GM19193 (cell line): ENCODE measurements at regions not wholly inside any gene's neighbourhood (a gene's known extent, or its start where the extent isn't known, plus 50 kb on each side); places are given as distances from the start of the nearest gene placed in this dataset.

Experiments used
- POLR2A ChIP-seq: IDR thresholded peaks from 4 replicates; pipeline ENCODE4 v1.6.1; 2011; ENCODE audit not compliant: insufficient read depth, insufficient read length; ENCODE audit errors: extremely low read depth

GRCh38 chr4:110975338-110975737, 352.5 kb upstream of the PITX2 start:
- no peak for TF ChIP-seq POLR2A

DNA sequence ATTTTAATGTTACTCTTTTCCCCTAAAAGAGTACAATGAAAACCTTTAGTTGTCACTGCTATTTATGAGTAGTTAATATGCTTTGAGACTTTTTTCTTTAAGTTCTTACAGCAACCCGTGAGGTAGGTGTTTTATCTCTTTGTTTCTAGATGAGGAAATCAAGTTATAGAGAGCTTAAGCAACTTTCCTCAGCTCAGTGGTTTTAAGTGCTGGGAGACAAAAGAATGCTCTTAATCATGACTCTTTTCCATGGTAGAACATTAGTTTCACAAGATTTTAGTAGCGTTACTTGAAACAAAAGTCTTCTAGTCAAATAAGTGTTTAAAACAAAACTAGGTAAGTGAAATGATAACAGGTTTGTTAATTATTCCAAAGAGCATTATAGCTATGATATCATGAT, 354.7 kb upstream of the PITX2 start:
- no peak for TF ChIP-seq POLR2A

DNA sequence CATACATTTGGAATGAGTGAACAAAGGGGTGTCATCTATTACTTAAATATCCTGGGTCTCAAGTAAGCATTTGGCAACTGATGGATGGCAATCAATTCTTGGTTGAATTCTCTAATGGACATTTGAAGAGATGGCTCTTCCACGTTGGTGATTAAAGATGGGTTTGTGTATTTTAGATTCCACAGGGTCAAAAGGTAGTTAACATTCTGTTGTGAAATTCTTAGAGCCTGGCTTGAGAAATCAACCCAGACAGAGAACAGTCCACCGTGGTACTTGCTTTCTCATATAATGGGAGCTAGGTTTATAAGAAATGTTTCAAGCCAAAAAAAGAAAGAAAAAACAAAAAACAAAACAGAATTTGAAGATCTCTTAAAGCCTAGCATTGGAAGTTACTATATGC, 355.9 kb upstream of the PITX2 start:
- TF ChIP-seq POLR2A = no peak

DNA sequence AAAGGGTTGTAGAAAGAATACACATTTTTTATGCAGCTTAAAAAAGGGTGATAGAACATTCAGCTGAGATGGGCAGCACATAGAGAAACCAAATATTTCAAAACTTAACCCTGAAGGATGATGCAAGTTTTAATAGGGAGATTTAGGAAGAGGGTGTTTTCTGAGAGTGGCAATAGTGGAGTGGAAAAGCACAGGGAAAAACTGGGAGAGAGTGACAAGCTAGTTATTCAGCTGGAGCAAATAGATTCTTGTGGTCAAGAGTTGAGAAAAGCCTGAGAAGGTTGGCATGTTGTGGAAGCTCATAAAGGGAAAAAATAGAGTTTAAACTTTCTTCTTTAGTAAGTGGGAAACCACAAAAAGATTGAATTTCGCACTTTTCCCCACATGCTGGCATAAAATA, 359.6 kb upstream of the PITX2 start:
- TF ChIP-seq POLR2A = no peak

DNA sequence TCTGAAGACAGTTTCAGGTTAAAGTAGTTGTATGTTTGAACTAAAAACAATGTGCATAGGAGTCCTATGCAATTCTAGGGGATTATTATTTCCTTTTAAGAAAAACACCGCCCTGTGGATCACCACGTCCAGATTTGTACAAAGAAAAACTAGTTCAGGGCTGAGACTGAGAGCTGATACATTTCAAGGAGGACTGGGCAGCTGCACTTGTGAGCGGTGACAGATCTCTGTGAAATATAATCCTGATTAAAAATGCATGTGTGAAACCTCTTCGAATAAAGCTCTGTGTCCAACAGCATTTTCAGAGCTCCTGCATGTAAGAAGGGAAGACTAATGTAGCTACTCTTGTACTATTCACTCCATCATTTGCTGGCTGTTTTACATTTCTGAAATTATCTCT, 365.8 kb upstream of the PITX2 start:
- no peak for TF ChIP-seq POLR2A

DNA sequence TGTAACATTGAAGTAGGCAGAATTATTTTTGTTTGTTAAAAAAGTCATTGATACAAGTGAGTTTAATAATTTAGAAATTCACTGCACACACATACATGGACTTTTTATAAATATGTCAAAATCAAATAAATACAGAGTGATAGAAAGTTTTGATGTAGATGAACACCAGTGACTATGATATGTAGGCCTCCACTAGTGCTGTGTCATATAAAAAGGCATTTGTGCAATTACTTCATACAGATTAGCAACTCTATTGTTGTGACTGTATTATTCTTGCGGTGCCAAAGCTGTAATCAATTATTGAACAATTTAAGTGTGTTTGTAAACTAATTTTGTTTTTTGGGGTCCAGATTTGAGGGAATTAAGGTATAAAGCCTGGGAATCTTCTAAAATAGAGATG, 366.2 kb upstream of the PITX2 start:
- no peak for TF ChIP-seq POLR2A

DNA sequence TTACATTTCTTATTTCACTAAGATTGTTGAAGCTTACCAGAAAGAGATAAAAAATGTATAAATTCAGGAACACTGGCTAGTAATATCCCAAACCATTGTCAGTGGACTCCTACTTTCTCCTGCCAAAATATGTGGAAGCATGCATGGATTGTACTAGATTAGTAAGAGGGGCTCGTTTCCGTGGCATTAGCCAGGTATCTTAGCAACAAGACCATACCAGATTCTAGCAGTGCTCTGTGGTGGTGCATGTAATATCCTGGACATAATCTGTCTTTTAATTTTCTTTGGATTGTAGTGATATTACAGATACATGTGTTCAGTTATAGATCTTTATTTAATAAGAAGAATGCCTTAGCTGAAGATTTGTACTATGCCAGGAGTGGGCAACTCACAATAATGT, 371.9 kb upstream of the PITX2 start:
- TF ChIP-seq POLR2A = no peak

DNA sequence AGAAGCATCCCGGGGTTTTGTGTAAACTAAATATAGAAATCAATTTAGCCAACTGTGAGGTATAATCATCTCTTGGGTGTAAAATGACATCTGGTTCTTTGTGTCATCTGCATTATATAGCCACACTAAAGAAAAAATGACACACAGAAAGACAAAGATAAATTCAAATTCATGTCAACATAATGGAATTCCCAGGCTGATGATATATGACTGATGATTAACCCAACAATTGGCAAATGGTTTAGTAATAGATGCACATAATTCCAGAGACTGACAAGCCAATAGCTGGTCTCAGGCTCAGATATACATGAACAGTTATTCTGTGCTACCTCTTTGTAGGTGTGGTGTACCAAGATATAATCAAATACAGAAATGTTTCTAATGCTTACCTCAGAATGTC, 375.4 kb upstream of the PITX2 start:
- no peak for TF ChIP-seq POLR2A

DNA sequence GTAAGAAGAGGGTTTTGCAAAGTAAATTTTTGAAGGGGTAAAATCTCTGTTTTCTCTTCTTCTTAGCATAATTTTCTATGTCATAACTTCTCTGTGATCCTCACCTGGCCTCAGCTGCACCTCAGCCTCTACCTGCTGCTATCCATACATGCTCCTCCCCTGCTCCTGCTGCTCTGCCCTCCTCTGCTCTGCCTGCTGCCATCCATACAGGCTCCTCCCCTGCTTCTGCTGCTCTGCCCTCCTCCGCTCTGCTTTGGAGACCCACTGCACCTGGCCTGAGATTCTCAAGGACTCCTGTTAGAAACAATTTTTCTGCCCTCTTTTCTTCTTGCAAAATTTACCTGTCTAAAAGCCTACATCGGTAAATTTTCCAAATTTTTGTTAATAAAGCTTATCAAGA, 388.6 kb upstream of the PITX2 start:
- no peak for TF ChIP-seq POLR2A

GRCh38 chr4:111013846-111014245, 391.0 kb upstream of the PITX2 start:
- TF ChIP-seq POLR2A = no peak

DNA sequence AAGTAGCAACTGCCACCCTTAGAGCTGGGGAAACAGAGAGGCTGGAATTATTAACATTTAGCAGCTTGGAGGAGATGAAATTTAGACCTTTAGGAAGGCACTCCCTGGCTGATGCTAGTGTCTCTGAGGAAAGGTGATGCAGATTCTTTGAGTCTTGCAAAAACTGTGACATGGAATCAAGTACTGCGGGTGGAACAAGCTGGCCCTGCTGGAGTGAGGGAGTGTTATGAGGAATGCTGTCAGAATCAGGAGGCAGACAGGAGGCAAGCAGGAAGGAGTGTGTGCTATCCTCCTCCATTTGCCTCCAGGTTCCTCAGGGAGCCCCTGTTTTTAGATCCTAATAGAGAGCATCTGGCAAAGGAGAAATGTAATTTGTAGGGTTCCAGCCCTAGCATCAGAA, 391.7 kb upstream of the PITX2 start:
- TF ChIP-seq POLR2A = no peak

- no peak for TF ChIP-seq POLR2A
Observed at GRCh38 chr4:111016416-111016815, 393.5 kb upstream of the PITX2 start.

DNA sequence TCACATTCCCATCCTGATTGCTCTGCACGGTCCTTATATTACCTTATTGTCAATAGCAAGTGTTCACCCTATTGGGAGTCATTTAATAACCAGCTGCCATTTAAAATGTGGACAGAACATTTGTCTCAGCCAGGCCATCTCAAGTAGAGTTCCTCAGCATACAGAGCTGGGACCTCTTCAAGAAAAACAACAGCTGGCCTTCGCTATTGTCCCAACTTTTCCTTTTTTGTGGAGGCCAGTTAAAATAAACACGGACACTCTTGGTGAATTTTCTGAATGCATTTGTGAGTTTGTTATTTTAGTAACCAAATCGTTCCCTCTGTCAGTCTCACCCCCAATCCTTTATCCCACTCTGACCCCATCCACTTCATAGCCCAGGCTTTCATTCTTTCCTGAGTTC, 395.3 kb upstream of the PITX2 start:
- no peak for TF ChIP-seq POLR2A

GRCh38 chr4:111020476-111020875, 397.6 kb upstream of the PITX2 start:
- TF ChIP-seq POLR2A = no peak

DNA sequence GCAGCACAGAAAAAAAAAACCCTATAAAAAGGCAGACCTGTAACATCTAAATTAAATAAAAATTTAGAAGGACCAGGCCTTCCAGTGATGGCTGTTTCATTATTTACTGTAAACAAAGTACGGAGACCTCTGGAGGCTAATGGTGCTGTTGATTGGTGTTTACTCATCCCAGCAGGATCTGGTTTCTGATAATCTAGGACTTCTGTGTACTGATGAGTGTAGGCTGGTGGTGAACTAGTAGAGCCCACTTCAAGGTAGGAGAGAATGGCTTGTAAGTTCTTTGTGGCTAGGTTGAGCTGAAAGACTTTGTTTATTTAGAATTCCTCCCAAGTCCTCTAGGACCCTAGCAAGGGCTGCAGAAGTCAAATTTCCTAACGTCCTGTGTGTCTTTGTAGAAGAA, 398.1 kb upstream of the PITX2 start:
- TF ChIP-seq POLR2A = no peak

DNA sequence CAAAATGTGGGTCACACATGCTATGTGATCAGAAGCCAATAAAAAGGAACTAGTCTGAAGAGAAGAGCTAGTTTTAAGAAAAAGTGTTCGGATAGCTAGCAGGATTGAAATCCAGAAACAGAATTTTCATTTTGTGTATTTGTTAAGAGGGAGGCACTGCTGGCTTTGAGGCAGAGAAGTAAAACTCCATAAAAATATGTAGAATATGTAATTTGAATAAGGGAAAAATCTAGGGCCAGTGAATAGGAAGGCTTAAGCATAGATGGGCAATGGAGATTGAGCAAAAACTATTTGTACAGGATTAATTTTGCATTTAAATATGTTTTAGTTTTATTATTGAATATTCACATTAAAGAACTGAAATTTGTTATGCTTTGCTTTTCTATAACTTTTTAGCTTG, 399.9 kb upstream of the PITX2 start:
- no peak for TF ChIP-seq POLR2A

DNA sequence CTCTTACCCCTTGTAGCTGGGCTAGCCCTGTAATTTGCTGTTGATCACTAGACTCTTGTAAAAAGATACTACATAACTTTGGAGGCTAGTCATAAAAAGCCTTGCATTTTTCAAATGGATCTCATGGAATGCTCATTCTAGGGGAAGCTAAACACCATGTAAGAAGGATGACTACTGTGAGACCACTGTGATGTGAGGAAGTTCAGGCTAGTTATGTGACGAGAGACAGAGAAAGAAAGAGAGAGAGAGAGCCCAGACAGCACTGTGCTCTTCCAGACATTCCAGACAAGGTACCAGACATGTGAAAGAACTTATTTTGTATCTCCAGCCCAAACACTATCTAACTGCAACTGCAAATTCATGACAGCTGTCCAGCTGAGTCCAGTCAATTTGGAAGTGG, 404.6 kb upstream of the PITX2 start:
- TF ChIP-seq POLR2A = no peak

GRCh38 chr4:111028795-111029194, 405.9 kb upstream of the PITX2 start:
- no peak for TF ChIP-seq POLR2A
